Osteoblast (primary cell): ENCODE measurements at regions not wholly inside any gene's neighbourhood (a gene's known extent, or its start where the extent isn't known, plus 50 kb on each side); places are given as distances from the start of the nearest gene placed in this dataset.

Source experiments
- DNase-seq: peaks from one replicate; pipeline ENCODE4 v3.0.0; 2011; ENCODE audit warnings: low spot score, mixed read lengths; ENCODE audit not compliant: insufficient read length; ENCODE audit errors: missing footprints
- H2AFZ ChIP-seq: 2 replicates; pipeline ENCODE4 v1.6.0; 2011; ENCODE audit warnings: mild to moderate bottlenecking, low read length
- H3K27ac ChIP-seq: 2 replicates; pipeline ENCODE4 v1.5.1; 2011; ENCODE audit warnings: mild to moderate bottlenecking, low read depth, low read length, moderate library complexity
- H3K27me3 ChIP-seq: 2 replicates; pipeline ENCODE4 v1.6.0; 2012; ENCODE audit warnings: mild to moderate bottlenecking, control low read depth, inconsistent platforms, low read length, moderate library complexity; ENCODE audit not compliant: insufficient read depth
- H3K36me3 ChIP-seq: 2 replicates; pipeline ENCODE4 v1.5.1; 2011; ENCODE audit warnings: mild to moderate bottlenecking, low read length, control low read depth, moderate library complexity; ENCODE audit not compliant: insufficient read depth
- H3K4me1 ChIP-seq: 2 replicates; pipeline ENCODE4 v1.5.1; 2011; ENCODE audit warnings: mild to moderate bottlenecking, low read length, control low read depth, moderate library complexity; ENCODE audit not compliant: insufficient read depth
- H3K4me2 ChIP-seq: 2 replicates; pipeline ENCODE4 v1.6.0; 2011; ENCODE audit warnings: mild to moderate bottlenecking, low read length; ENCODE audit not compliant: insufficient read depth
- H3K4me3 ChIP-seq: fragments of 200-600 bp; sonication (generic); 3 replicates; pipeline ENCODE4 v1.5.1; 2012; ENCODE audit warnings: mild to moderate bottlenecking, low read length, inconsistent platforms; ENCODE audit not compliant: insufficient read depth
- H3K79me2 ChIP-seq: 2 replicates; pipeline ENCODE4 v1.6.0; 2012; ENCODE audit warnings: mild to moderate bottlenecking, low read length, control low read depth, inconsistent platforms; ENCODE audit not compliant: insufficient read depth
- H3K9me3 ChIP-seq: 2 replicates; pipeline ENCODE4 v1.5.1; 2011; ENCODE audit warnings: low read depth, low read length, control low read depth
- H4K20me1 ChIP-seq: 2 replicates; pipeline ENCODE4 v1.6.0; 2012; ENCODE audit warnings: mild to moderate bottlenecking, low read length, control low read depth; ENCODE audit not compliant: insufficient read depth
- CTCF ChIP-seq: IDR thresholded peaks from 2 replicates; pipeline ENCODE4 v1.5.1; 2011; ENCODE audit warnings: mild to moderate bottlenecking, low read depth, low read length, moderate library complexity; ENCODE audit errors: extremely low read depth

GRCh38 chr9:108086624-108087023, 597.1 kb upstream of the KLF4 start:
- no peak overlapping the region for H3K4me2 ChIP-seq
- no peak for TF ChIP-seq CTCF
- no peaks in the 10 kb centered on the region for H3K79me2 ChIP-seq
- no peaks in the 10 kb centered on the region for H3K9me3 ChIP-seq
- no peak overlapping the region for H3K4me3 ChIP-seq
- no peaks in the 10 kb centered on the region for H3K36me3 ChIP-seq
- no peaks in the 10 kb centered on the region for H3K4me1 ChIP-seq
- no peaks in the 10 kb centered on the region for H4K20me1 ChIP-seq
- no peak for DNase-seq
- H3K27ac ChIP-seq = no peak overlapping the region
- no peak overlapping the region for H2AFZ ChIP-seq
- peaks cover 3% of the 10 kb centered on the region for H3K27me3 ChIP-seq

DNA sequence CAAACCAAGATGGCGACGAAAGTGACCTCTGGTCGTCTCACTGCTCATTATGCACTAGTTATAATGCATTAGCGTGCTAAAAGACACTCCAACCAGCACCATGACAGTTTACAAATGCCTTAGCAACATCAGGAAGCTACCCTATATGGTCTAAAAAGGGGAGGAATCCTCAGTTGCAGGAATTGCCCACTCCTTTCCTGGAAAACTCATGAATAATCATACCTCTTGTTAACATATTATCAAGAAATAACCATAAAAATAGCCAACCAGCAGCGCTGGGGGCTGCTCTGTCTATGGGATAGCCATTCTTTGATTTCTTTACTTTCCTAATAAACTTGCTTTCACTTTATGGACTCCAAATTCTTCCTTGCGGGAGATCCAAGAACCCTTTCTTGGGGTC, 595.7 kb upstream of the KLF4 start:
- H2AFZ ChIP-seq = no peak overlapping the region
- no peaks in the 10 kb centered on the region for H4K20me1 ChIP-seq
- H3K36me3 ChIP-seq = no peaks in the 10 kb centered on the region
- H3K4me3 ChIP-seq = no peak overlapping the region
- H3K27ac ChIP-seq = no peak overlapping the region
- no peak for TF ChIP-seq CTCF
- no peaks in the 10 kb centered on the region for H3K79me2 ChIP-seq
- no peak for DNase-seq
- no peak overlapping the region for H3K4me2 ChIP-seq
- peaks cover 3% of the 10 kb centered on the region for H3K27me3 ChIP-seq
- H3K9me3 ChIP-seq = no peaks in the 10 kb centered on the region
- no peaks in the 10 kb centered on the region for H3K4me1 ChIP-seq

DNA sequence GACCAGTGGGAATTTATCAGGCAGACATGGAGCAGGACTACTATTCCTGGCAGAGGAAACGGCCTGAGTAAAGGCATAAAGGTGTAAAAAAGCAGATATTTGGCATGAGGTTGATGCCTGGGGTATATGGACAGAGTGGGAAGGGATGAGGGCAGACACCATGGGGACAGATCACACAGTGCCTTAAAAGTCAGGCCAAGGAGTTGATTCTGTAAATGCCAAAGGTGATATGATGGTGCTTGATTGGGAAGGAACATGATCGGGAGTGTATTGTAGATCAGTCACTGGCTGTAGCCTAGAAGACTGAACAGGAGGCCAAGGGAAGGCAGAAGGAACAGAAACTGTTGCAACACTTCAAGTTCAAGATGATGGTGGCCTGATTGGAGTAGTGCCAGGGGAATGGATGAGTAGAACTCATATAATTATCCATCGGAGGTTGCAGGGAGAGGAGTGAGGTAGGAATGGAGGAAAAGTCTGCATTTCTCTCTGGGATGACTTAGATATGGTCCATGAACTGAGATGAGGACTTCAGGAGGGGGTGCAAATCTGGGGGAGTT, 594.3 kb upstream of the KLF4 start:
- H3K4me1 ChIP-seq = no peaks in the 10 kb centered on the region
- peaks cover 3% of the 10 kb centered on the region for H3K27me3 ChIP-seq
- no peak overlapping the region for H3K27ac ChIP-seq
- H3K4me3 ChIP-seq = no peak overlapping the region
- no peak for DNase-seq
- no peak overlapping the region for H2AFZ ChIP-seq
- H4K20me1 ChIP-seq = no peaks in the 10 kb centered on the region
- H3K9me3 ChIP-seq = no peaks in the 10 kb centered on the region
- H3K79me2 ChIP-seq = no peaks in the 10 kb centered on the region
- H3K36me3 ChIP-seq = no peaks in the 10 kb centered on the region
- no peak overlapping the region for H3K4me2 ChIP-seq
- no peak for TF ChIP-seq CTCF

DNA sequence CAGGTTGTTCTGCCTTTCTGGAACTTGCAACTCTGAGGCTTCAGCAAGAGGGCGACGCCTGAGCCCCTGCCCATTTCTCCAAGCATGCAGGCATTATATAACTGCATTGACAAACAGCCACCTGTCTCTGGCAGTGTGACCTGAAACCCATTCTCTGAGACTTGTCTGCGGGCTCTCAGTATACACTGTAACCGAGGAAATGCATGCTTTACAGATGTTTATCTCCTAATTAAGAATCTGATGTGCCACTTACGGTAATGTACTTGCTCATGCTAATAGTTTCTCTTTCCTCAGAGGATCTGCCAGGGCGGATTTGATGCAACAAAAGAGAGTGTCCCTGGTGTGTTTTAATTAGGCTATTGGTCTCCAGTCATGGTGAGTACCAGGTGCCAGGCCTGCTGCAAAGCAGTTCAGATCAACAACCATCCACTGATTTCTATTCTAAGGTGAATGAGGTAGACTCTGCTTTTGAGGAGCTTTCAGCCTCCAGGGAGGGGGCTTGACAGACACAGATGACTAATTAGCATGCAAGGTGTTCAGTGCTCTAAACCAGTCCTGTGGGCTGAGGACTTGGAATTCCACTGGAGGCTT, 593.7 kb upstream of the KLF4 start:
- H3K36me3 ChIP-seq = no peaks in the 10 kb centered on the region
- no peak for DNase-seq
- H4K20me1 ChIP-seq = no peaks in the 10 kb centered on the region
- H3K4me2 ChIP-seq = no peak overlapping the region
- no peak overlapping the region for H3K27ac ChIP-seq
- H3K9me3 ChIP-seq = no peaks in the 10 kb centered on the region
- H2AFZ ChIP-seq = no peak overlapping the region
- TF ChIP-seq CTCF = no peak
- peaks cover 3% of the 10 kb centered on the region for H3K27me3 ChIP-seq
- H3K79me2 ChIP-seq = no peaks in the 10 kb centered on the region
- no peaks in the 10 kb centered on the region for H3K4me1 ChIP-seq
- no peak overlapping the region for H3K4me3 ChIP-seq
